CD8-positive, alpha-beta memory T cell (primary cell): ENCODE measurements at regions not wholly inside any gene's neighbourhood (a gene's known extent, or its start where the extent isn't known, plus 50 kb on each side); places are given as distances from the start of the nearest gene placed in this dataset.

ENCODE experiments used
- CTCF ChIA-PET: fragments of 350-600 bp; sonication (Branson Sonifier 250); formaldehyde crosslinking; loops from one replicate; lab custom pipeline; 2021; ENCODE audit warnings: antibody characterized with exemption; lab: Charles Lee
- POLR2A ChIA-PET: fragments of 350-600 bp; sonication (Branson Sonifier 250); formaldehyde crosslinking; loops from one replicate; lab custom pipeline; 2021; ENCODE audit warnings: antibody characterized with exemption; lab: Charles Lee
- DNase-seq, 5 donors: peaks; one replicate each; pipeline versions ENCODE4 v3.0.0 to v3.0.0-alpha.2; 2020 to 2022; ENCODE audit warnings: mixed read lengths in 1 of 5
- H3K27ac ChIP-seq: one replicate; pipeline ENCODE4 v1.7.0; 2013; ENCODE audit warnings: low read depth, mild to moderate bottlenecking, low read length, moderate library complexity
- H3K27me3 ChIP-seq: 2 replicates; pipeline ENCODE4 v1.7.0; 2013; ENCODE audit warnings: low read length, mild to moderate bottlenecking; ENCODE audit not compliant: insufficient read depth, poor library complexity, severe bottlenecking
- H3K36me3 ChIP-seq: 2 replicates; pipeline ENCODE4 v1.7.0; 2013; ENCODE audit warnings: mild to moderate bottlenecking, low read length, moderate library complexity; ENCODE audit not compliant: insufficient read depth
- H3K4me1 ChIP-seq: 2 replicates; pipeline ENCODE4 v1.7.0; 2013; ENCODE audit warnings: mild to moderate bottlenecking, low read length, moderate library complexity; ENCODE audit not compliant: insufficient read depth
- H3K4me3 ChIP-seq: 2 replicates; pipeline ENCODE4 v1.7.0; 2013; ENCODE audit warnings: mild to moderate bottlenecking, low read length
- H3K9me3 ChIP-seq: 2 replicates; pipeline ENCODE4 v1.7.0; 2013; ENCODE audit warnings: mild to moderate bottlenecking, low read length
- H3K27ac Mint-ChIP-seq, 8 donors: one replicate each; pipeline ENCODE4 v1.8.0; 2020 to 2021; ENCODE audit warnings: mixed read lengths in 8 of 8, mild to moderate bottlenecking in 6 of 8, inconsistent platforms in 3 of 8, moderate library complexity in 3 of 8
- H3K27me3 Mint-ChIP-seq, 2 donors: one replicate each; pipeline ENCODE4 v1.8.0; 2020 to 2021; ENCODE audit warnings: mixed read lengths in 2 of 2, mild to moderate bottlenecking in 1 of 2, moderate library complexity in 1 of 2
- H3K36me3 Mint-ChIP-seq, 3 donors: one replicate each; pipeline ENCODE4 v1.8.0; 2020 to 2021; ENCODE audit warnings: mixed read lengths in 3 of 3, inconsistent platforms in 1 of 3, mild to moderate bottlenecking in 1 of 3
- H3K4me1 Mint-ChIP-seq, 3 donors: one replicate each; pipeline ENCODE4 v1.8.0; 2020 to 2021; ENCODE audit warnings: mixed read lengths in 3 of 3, inconsistent platforms in 1 of 3, mild to moderate bottlenecking in 1 of 3
- H3K4me3 Mint-ChIP-seq, 7 donors: one replicate each; pipeline ENCODE4 v1.8.0; 2020 to 2021; ENCODE audit warnings: mixed read lengths in 7 of 7, mild to moderate bottlenecking in 6 of 7, moderate library complexity in 4 of 7, inconsistent platforms in 2 of 7
- H3K9me3 Mint-ChIP-seq, 5 donors: one replicate each; pipeline ENCODE4 v1.8.0; 2020 to 2022; ENCODE audit warnings: mixed read lengths in 5 of 5, mild to moderate bottlenecking in 3 of 5, moderate library complexity in 2 of 5, inconsistent platforms in 1 of 5

- Mint-ChIP-seq H3K9me3 (no peaks in the 10 kb centered on the region), H3K27me3 (peaks cover 5 to 7% of the 10 kb centered on the region in 2 donors), H3K27ac (peak overlapping the region; percentile 8 to 93 (median 78)), H3K4me1 (peaks cover 36 to 63% (median 46%) of the 10 kb centered on the region in 3 donors), H3K4me3 (peak overlapping the region in 5 of 7 donors; percentile 15 to 76 (median 27)), H3K36me3 (peaks cover 3 to 9% (median 3%) of the 10 kb centered on the region in 3 donors)
- peak in 1 of 5 donors; percentile 14 for DNase-seq
- Histone ChIP-seq H3K27ac (peak overlapping the region; percentile 44), H3K9me3 (no peaks in the 10 kb centered on the region), H3K4me1 (peaks cover 41% of the 10 kb centered on the region), H3K36me3 (no peaks in the 10 kb centered on the region), H3K4me3 (peak overlapping the region; percentile 5), H3K27me3 (no peaks in the 10 kb centered on the region)
- POLR2A ChIA-PET = no interaction called here
- CTCF ChIA-PET = interaction anchor here (0.7 to 3.7 kb wide), 4 partner anchors 21 to 57 kb away, joined by 3 to 13 read pairs (median 6); no protein-coding TSS in a partner anchor
Measured at GRCh38 chr22:46057246-46058090, 80.5 kb upstream of the WNT7B start.

GRCh38 chr22:46058091-46058420, 81.1 kb upstream of the WNT7B start:
- Mint-ChIP-seq H3K27ac (peak overlapping the region; percentile 8 to 93 (median 76)), H3K4me3 (peak overlapping the region in 6 of 7 donors; percentile 4 to 76 (median 34)), H3K27me3 (peaks cover 6 to 9% of the 10 kb centered on the region in 2 donors), H3K4me1 (peaks cover 37 to 63% (median 42%) of the 10 kb centered on the region in 3 donors), H3K9me3 (no peaks in the 10 kb centered on the region), H3K36me3 (peaks cover 3 to 12% (median 3%) of the 10 kb centered on the region in 3 donors)
- H3K9me3 ChIP-seq = no peaks in the 10 kb centered on the region
- peaks cover 35% of the 10 kb centered on the region for H3K4me1 ChIP-seq
- ChIA-PET CTCF (interaction anchor here (1.8 kb wide), 1 partner anchor 22 kb away, joined by 5 read pairs; no protein-coding TSS in a partner anchor), POLR2A (no interaction called here)
- peak in 2 of 5 donors; percentile 27 to 45 for DNase-seq
- peak overlapping the region; percentile 44 for H3K27ac ChIP-seq
- no peaks in the 10 kb centered on the region for H3K27me3 ChIP-seq
- no peaks in the 10 kb centered on the region for H3K36me3 ChIP-seq
- peak overlapping the region; percentile 5 for H3K4me3 ChIP-seq

GRCh38 chr22:46058591-46059519, 81.9 kb upstream of the WNT7B start:
- Mint-ChIP-seq H3K27ac (peak overlapping the region in 5 of 8 donors; percentile 35 to 79 (median 66)), H3K36me3 (peaks cover 3 to 16% (median 3%) of the 10 kb centered on the region in 3 donors), H3K4me1 (peaks cover 39 to 67% (median 43%) of the 10 kb centered on the region in 3 donors), H3K27me3 (peaks cover 6 to 9% of the 10 kb centered on the region in 2 donors), H3K9me3 (no peaks in the 10 kb centered on the region), H3K4me3 (no peak overlapping the region)
- Histone ChIP-seq H3K9me3 (no peaks in the 10 kb centered on the region), H3K27me3 (no peaks in the 10 kb centered on the region), H3K36me3 (no peaks in the 10 kb centered on the region), H3K4me3 (no peak overlapping the region), H3K4me1 (peaks cover 33% of the 10 kb centered on the region), H3K27ac (no peak overlapping the region)
- DNase-seq = peak in 1 of 5 donors; percentile 33
- ChIA-PET CTCF (interaction anchor here (1.4 kb wide), 1 partner anchor 22 kb away, joined by 3 read pairs; no protein-coding TSS in a partner anchor), POLR2A (no interaction called here)

- DNase-seq = no peak
- Mint-ChIP-seq H3K36me3 (peaks cover 3 to 21% (median 3%) of the 10 kb centered on the region in 3 donors), H3K27me3 (peaks cover 6 to 9% of the 10 kb centered on the region in 2 donors), H3K4me3 (no peak overlapping the region), H3K27ac (no peak overlapping the region), H3K9me3 (no peaks in the 10 kb centered on the region), H3K4me1 (peaks cover 35 to 72% (median 41%) of the 10 kb centered on the region in 3 donors)
- no peaks in the 10 kb centered on the region for H3K36me3 ChIP-seq
- H3K9me3 ChIP-seq = no peaks in the 10 kb centered on the region
- H3K27me3 ChIP-seq = no peaks in the 10 kb centered on the region
- POLR2A ChIA-PET = no interaction called here
- peaks cover 22% of the 10 kb centered on the region for H3K4me1 ChIP-seq
- no peak overlapping the region for H3K4me3 ChIP-seq
- H3K27ac ChIP-seq = no peak overlapping the region
- CTCF ChIA-PET = interaction anchor here (1.4 kb wide), 1 partner anchor 24 kb away, joined by 3 read pairs; no protein-coding TSS in a partner anchor
Measured at GRCh38 chr22:46060292-46061123, 83.5 kb upstream of the WNT7B start.

GRCh38 chr22:46061124-46061500, 84.2 kb upstream of the WNT7B start:
- ChIA-PET POLR2A (no interaction called here), CTCF (no interaction called here)
- Histone ChIP-seq H3K4me3 (no peak overlapping the region), H3K27me3 (no peaks in the 10 kb centered on the region), H3K36me3 (no peaks in the 10 kb centered on the region), H3K4me1 (peaks cover 18% of the 10 kb centered on the region), H3K27ac (no peak overlapping the region), H3K9me3 (no peaks in the 10 kb centered on the region)
- Mint-ChIP-seq H3K36me3 (peaks cover 3 to 21% (median 3%) of the 10 kb centered on the region in 3 donors), H3K9me3 (no peaks in the 10 kb centered on the region), H3K4me3 (no peak overlapping the region), H3K27ac (no peak overlapping the region), H3K27me3 (peaks cover 6 to 9% of the 10 kb centered on the region in 2 donors), H3K4me1 (peaks cover 34 to 69% (median 36%) of the 10 kb centered on the region in 3 donors)
- DNase-seq = peak in 1 of 5 donors; percentile 9

GRCh38 chr22:46061501-46062231, 84.7 kb upstream of the WNT7B start:
- H3K4me1 ChIP-seq = peaks cover 18% of the 10 kb centered on the region
- Mint-ChIP-seq H3K27me3 (peaks cover 6 to 9% of the 10 kb centered on the region in 2 donors), H3K4me3 (no peak overlapping the region), H3K27ac (no peak overlapping the region), H3K36me3 (peaks cover 3 to 21% (median 3%) of the 10 kb centered on the region in 3 donors), H3K4me1 (peaks cover 30 to 66% (median 33%) of the 10 kb centered on the region in 3 donors), H3K9me3 (no peaks in the 10 kb centered on the region)
- DNase-seq = peak in 1 of 5 donors; percentile 18
- CTCF ChIA-PET = no interaction called here
- POLR2A ChIA-PET = no interaction called here
- H3K36me3 ChIP-seq = no peaks in the 10 kb centered on the region
- H3K4me3 ChIP-seq = no peak overlapping the region
- no peak overlapping the region for H3K27ac ChIP-seq
- H3K27me3 ChIP-seq = no peaks in the 10 kb centered on the region
- no peaks in the 10 kb centered on the region for H3K9me3 ChIP-seq
